ENCODE measurements at regions not wholly inside any gene's neighbourhood (a gene's known extent, or its start where the extent isn't known, plus 50 kb on each side); places are given as distances from the start of the nearest gene placed in this dataset.

GRCh38 chr14:53808042-53808441 is 148.6 kb downstream of the BMP4 start:
- Mint-ChIP-seq H3K4me1 (ENCODE audit: low read depth) (no peaks in the 10 kb centered on the region), H3K27ac (no peak overlapping the region), H3K36me3 (ENCODE audit: low read depth) (no peaks in the 10 kb centered on the region), H3K4me3 (no peak overlapping the region), H3K9me3 (no peaks in the 10 kb centered on the region), H3K27me3 (no peaks in the 10 kb centered on the region)
- intact Hi-C loops (cut with micrococcal nuclease) = no loop called here

- Mint-ChIP-seq H3K4me1 (ENCODE audit: low read depth) (no peaks in the 10 kb centered on the region), H3K4me3 (no peak overlapping the region), H3K9me3 (no peaks in the 10 kb centered on the region), H3K27me3 (no peaks in the 10 kb centered on the region), H3K27ac (no peak overlapping the region), H3K36me3 (ENCODE audit: low read depth) (no peaks in the 10 kb centered on the region)
- intact Hi-C loops (cut with micrococcal nuclease) = no loop called here
Observed at GRCh38 chr14:53807542-53807941, 149.1 kb downstream of the BMP4 start.

GRCh38 chr14:53807108-53807507 is 149.5 kb downstream of the BMP4 start:
- Mint-ChIP-seq H3K4me1 (ENCODE audit: low read depth) (no peaks in the 10 kb centered on the region), H3K4me3 (no peak overlapping the region), H3K9me3 (no peaks in the 10 kb centered on the region), H3K27ac (no peak overlapping the region), H3K36me3 (ENCODE audit: low read depth) (no peaks in the 10 kb centered on the region), H3K27me3 (no peaks in the 10 kb centered on the region)
- intact Hi-C loops (cut with micrococcal nuclease) = no loop called here

GRCh38 chr14:53796734-53797133 is 159.9 kb downstream of the BMP4 start:
- peaks cover 25% of the 10 kb centered on the region for H3K9me3 Mint-ChIP-seq

GRCh38 chr14:53793790-53794505 is 162.7 kb downstream of the BMP4 start:
- H3K27me3 Mint-ChIP-seq = no peaks in the 10 kb centered on the region
- no peaks in the 10 kb centered on the region for H3K4me1 Mint-ChIP-seq (ENCODE audit: low read depth)
- no peaks in the 10 kb centered on the region for H3K36me3 Mint-ChIP-seq (ENCODE audit: low read depth)
- intact Hi-C loops (cut with micrococcal nuclease) = no loop called here
- H3K27ac Mint-ChIP-seq = no peak overlapping the region
- peaks cover under 1% of the 10 kb centered on the region for H3K9me3 Mint-ChIP-seq
- H3K4me3 Mint-ChIP-seq = no peak overlapping the region

More at GRCh38 chr14:53796734-53797133, 159.9 kb downstream of the BMP4 start:
- Mint-ChIP-seq H3K4me1 (ENCODE audit: low read depth) (no peaks in the 10 kb centered on the region), H3K36me3 (ENCODE audit: low read depth) (no peaks in the 10 kb centered on the region), H3K27ac (no peak overlapping the region), H3K27me3 (no peaks in the 10 kb centered on the region), H3K4me3 (no peak overlapping the region)
- intact Hi-C loops (cut with micrococcal nuclease) = no loop called here

- no peaks in the 10 kb centered on the region for H3K27me3 Mint-ChIP-seq
- H3K27ac Mint-ChIP-seq = no peak overlapping the region
- intact Hi-C loops (cut with micrococcal nuclease) = no loop called here
- H3K9me3 Mint-ChIP-seq = no peaks in the 10 kb centered on the region
- H3K36me3 Mint-ChIP-seq (ENCODE audit: low read depth) = no peaks in the 10 kb centered on the region
- no peak overlapping the region for H3K4me3 Mint-ChIP-seq
- H3K4me1 Mint-ChIP-seq (ENCODE audit: low read depth) = no peaks in the 10 kb centered on the region
Observed at GRCh38 chr14:53792909-53793308, 163.7 kb downstream of the BMP4 start.

- H3K9me3 Mint-ChIP-seq = no peaks in the 10 kb centered on the region
- no peaks in the 10 kb centered on the region for H3K4me1 Mint-ChIP-seq (ENCODE audit: low read depth)
- no peaks in the 10 kb centered on the region for H3K36me3 Mint-ChIP-seq (ENCODE audit: low read depth)
- H3K4me3 Mint-ChIP-seq = no peak overlapping the region
- H3K27me3 Mint-ChIP-seq = no peaks in the 10 kb centered on the region
- no peak overlapping the region for H3K27ac Mint-ChIP-seq
- intact Hi-C loops (cut with micrococcal nuclease) = no loop called here
Observed at GRCh38 chr14:53790731-53791500, 165.7 kb downstream of the BMP4 start.

GRCh38 chr14:53788566-53788965 is 168.1 kb downstream of the BMP4 start:
- Mint-ChIP-seq H3K4me1 (ENCODE audit: low read depth) (no peaks in the 10 kb centered on the region), H3K9me3 (peaks cover 14% of the 10 kb centered on the region), H3K27ac (no peak overlapping the region), H3K4me3 (no peak overlapping the region), H3K27me3 (no peaks in the 10 kb centered on the region), H3K36me3 (ENCODE audit: low read depth) (no peaks in the 10 kb centered on the region)
- intact Hi-C loops (cut with micrococcal nuclease) = no loop called here

- intact Hi-C loops (cut with micrococcal nuclease) = no loop called here
- Mint-ChIP-seq H3K4me1 (ENCODE audit: low read depth) (no peaks in the 10 kb centered on the region), H3K4me3 (no peak overlapping the region), H3K27me3 (no peaks in the 10 kb centered on the region), H3K9me3 (peaks cover 14% of the 10 kb centered on the region), H3K36me3 (ENCODE audit: low read depth) (no peaks in the 10 kb centered on the region), H3K27ac (no peak overlapping the region)
Observed at GRCh38 chr14:53786045-53786444, 170.6 kb downstream of the BMP4 start.

- no peak overlapping the region for H3K4me3 Mint-ChIP-seq
- H3K36me3 Mint-ChIP-seq (ENCODE audit: low read depth) = no peaks in the 10 kb centered on the region
- H3K27me3 Mint-ChIP-seq = no peaks in the 10 kb centered on the region
- intact Hi-C loops (cut with micrococcal nuclease) = no loop called here
- no peaks in the 10 kb centered on the region for H3K4me1 Mint-ChIP-seq (ENCODE audit: low read depth)
- no peak overlapping the region for H3K27ac Mint-ChIP-seq
- peaks cover 14% of the 10 kb centered on the region for H3K9me3 Mint-ChIP-seq
Observed at GRCh38 chr14:53784688-53785087, 171.9 kb downstream of the BMP4 start.

- Mint-ChIP-seq H3K4me1 (ENCODE audit: low read depth) (no peaks in the 10 kb centered on the region), H3K36me3 (ENCODE audit: low read depth) (no peaks in the 10 kb centered on the region), H3K4me3 (no peak overlapping the region), H3K27ac (no peak overlapping the region), H3K27me3 (no peaks in the 10 kb centered on the region), H3K9me3 (peaks cover 14% of the 10 kb centered on the region)
- intact Hi-C loops (cut with micrococcal nuclease) = no loop called here
Observed at GRCh38 chr14:53783256-53783655, 173.4 kb downstream of the BMP4 start.

- Mint-ChIP-seq H3K27ac (no peak overlapping the region), H3K27me3 (no peaks in the 10 kb centered on the region), H3K4me3 (no peak overlapping the region), H3K9me3 (peaks cover 7% of the 10 kb centered on the region), H3K36me3 (ENCODE audit: low read depth) (no peaks in the 10 kb centered on the region), H3K4me1 (ENCODE audit: low read depth) (no peaks in the 10 kb centered on the region)
- intact Hi-C loops (cut with micrococcal nuclease) = no loop called here
Observed at GRCh38 chr14:53780051-53780555, 176.5 kb downstream of the BMP4 start.

- intact Hi-C loops (cut with micrococcal nuclease) = no loop called here
- no peak overlapping the region for H3K4me3 Mint-ChIP-seq
- no peaks in the 10 kb centered on the region for H3K4me1 Mint-ChIP-seq (ENCODE audit: low read depth)
- no peaks in the 10 kb centered on the region for H3K27me3 Mint-ChIP-seq
- H3K36me3 Mint-ChIP-seq (ENCODE audit: low read depth) = no peaks in the 10 kb centered on the region
- no peaks in the 10 kb centered on the region for H3K9me3 Mint-ChIP-seq
- no peak overlapping the region for H3K27ac Mint-ChIP-seq
Observed at GRCh38 chr14:53779301-53779700, 177.3 kb downstream of the BMP4 start.

- no peaks in the 10 kb centered on the region for H3K4me1 Mint-ChIP-seq (ENCODE audit: low read depth)
Observed at GRCh38 chr14:53778263-53778662, 178.4 kb downstream of the BMP4 start.

More at GRCh38 chr14:53778263-53778662, 178.4 kb downstream of the BMP4 start:
- Mint-ChIP-seq H3K27ac (no peak overlapping the region), H3K36me3 (ENCODE audit: low read depth) (no peaks in the 10 kb centered on the region), H3K27me3 (no peaks in the 10 kb centered on the region), H3K4me3 (no peak overlapping the region), H3K9me3 (no peaks in the 10 kb centered on the region)
- intact Hi-C loops (cut with micrococcal nuclease) = no loop called here

All from dendritic cell treated with granulocyte-macrophage colony-stimulating factor and Interleukin-4, amounts not matched to agents 40 ng/mL and 50 ng/mL, for 4 days (primary cell).